GM19455 (cell line): ENCODE measurements at regions not wholly inside any gene's neighbourhood (a gene's known extent, or its start where the extent isn't known, plus 50 kb on each side); places are given as distances from the start of the nearest gene placed in this dataset.
"Not testable (repeated sequence)": the region's sequence is repeated elsewhere in the genome, so short reads cannot be mapped to it uniquely, and the experiment has no call there.

Source experiments
- ATAC-seq: cut with Tn5 transposase; IDR thresholded peaks from one replicate; pipeline ENCODE4 v1.9.1; 2021; ENCODE audit not compliant: unreplicated experiment

- ATAC-seq, result no peak
These were observed 247.1 kb downstream of the BCL11B start for GRCh38 chr14:99024926-99025325.

GRCh38 chr14:99025418-99025817, 246.6 kb downstream of the BCL11B start:
- ATAC-seq, result no peak

GRCh38 chr14:99026471-99026870, 245.5 kb downstream of the BCL11B start:
- ATAC-seq, result no peak

- ATAC-seq, result no peak
These were observed 244.0 kb downstream of the BCL11B start for GRCh38 chr14:99028041-99028440.

GRCh38 chr14:99028521-99028920, 243.5 kb downstream of the BCL11B start:
- no peak for ATAC-seq

GRCh38 chr14:99029145-99029915, 242.7 kb downstream of the BCL11B start:
- no peak for ATAC-seq

- ATAC-seq, result no peak
These were observed 242.1 kb downstream of the BCL11B start for GRCh38 chr14:99029916-99030305.

- ATAC-seq, result no peak
These were observed 241.5 kb downstream of the BCL11B start for GRCh38 chr14:99030454-99030853.

GRCh38 chr14:99032759-99033158, 239.2 kb downstream of the BCL11B start:
- no peak for ATAC-seq

GRCh38 chr14:99033951-99034350, 238.0 kb downstream of the BCL11B start:
- ATAC-seq, result no peak

- no peak for ATAC-seq
These were observed 237.3 kb downstream of the BCL11B start for GRCh38 chr14:99034711-99035171.

GRCh38 chr14:99035268-99035667, 236.7 kb downstream of the BCL11B start:
- ATAC-seq, result no peak

- no peak for ATAC-seq
These were observed 236.0 kb downstream of the BCL11B start for GRCh38 chr14:99035712-99036610.

GRCh38 chr14:99036611-99037293, 235.2 kb downstream of the BCL11B start:
- ATAC-seq, result no peak

- not testable (repeated sequence) for ATAC-seq
These were observed 234.7 kb downstream of the BCL11B start for GRCh38 chr14:99037326-99037725.

GRCh38 chr14:99037777-99038430, 234.1 kb downstream of the BCL11B start:
- no peak for ATAC-seq

GRCh38 chr14:99038431-99038820, 233.6 kb downstream of the BCL11B start:
- no peak for ATAC-seq

- ATAC-seq, result no peak
These were observed 232.5 kb downstream of the BCL11B start for GRCh38 chr14:99039331-99040041.

GRCh38 chr14:99040052-99040451, 231.9 kb downstream of the BCL11B start:
- no peak for ATAC-seq

GRCh38 chr14:99040711-99041110, 231.3 kb downstream of the BCL11B start:
- no peak for ATAC-seq
